Activated CD4-positive, alpha-beta memory T cell treated with anti-CD3 and anti-CD28 coated beads for 36 hours (primary cell): ENCODE measurements at regions not wholly inside any gene's neighbourhood (a gene's known extent, or its start where the extent isn't known, plus 50 kb on each side); places are given as distances from the start of the nearest gene placed in this dataset.
"Not testable (repeated sequence)": the region's sequence is repeated elsewhere in the genome, so short reads cannot be mapped to it uniquely, and the experiment has no call there.

Experiments used
- CTCF ChIA-PET: fragments of 350-600 bp; sonication (Branson Sonifier 250); formaldehyde crosslinking; loops from one replicate; lab custom pipeline; 2021; ENCODE audit warnings: antibody characterized with exemption, inconsistent platforms; lab: Charles Lee
- POLR2A ChIA-PET: fragments of 350-600 bp; sonication (Branson Sonifier 250); formaldehyde crosslinking; loops from one replicate; lab custom pipeline; 2021; ENCODE audit warnings: antibody characterized with exemption; lab: Charles Lee
- DNase-seq: peaks from one replicate; pipeline ENCODE4 v3.0.0-alpha.2; 2020
- H3K27ac Mint-ChIP-seq: one replicate; pipeline ENCODE4 v1.8.0; 2021; ENCODE audit warnings: mixed read lengths
- H3K27me3 Mint-ChIP-seq: one replicate; pipeline ENCODE4 v1.8.0; 2021; ENCODE audit warnings: mixed read lengths
- H3K36me3 Mint-ChIP-seq: one replicate; pipeline ENCODE4 v1.8.0; 2021; ENCODE audit warnings: mixed read lengths
- H3K4me1 Mint-ChIP-seq: one replicate; pipeline ENCODE4 v1.8.0; 2021; ENCODE audit warnings: low read depth, mixed read lengths
- H3K4me3 Mint-ChIP-seq: one replicate; pipeline ENCODE4 v1.8.0; 2021; ENCODE audit warnings: mild to moderate bottlenecking, mixed read lengths
- H3K9me3 Mint-ChIP-seq: one replicate; pipeline ENCODE4 v1.8.0; 2021; ENCODE audit warnings: mixed read lengths
- intact Hi-C: fragments of 100-400 bp; cut with micrococcal nuclease; formaldehyde crosslinking; loops from one replicate; pipeline ENCODE4 v1.15.1; 2023

- H3K36me3 Mint-ChIP-seq: no peaks in the 10 kb centered on the region
- no peak overlapping the region for H3K4me3 Mint-ChIP-seq
- no peaks in the 10 kb centered on the region for H3K4me1 Mint-ChIP-seq
- intact Hi-C loops: no loop called here
- CTCF ChIA-PET: interaction anchor here (0.7 kb wide), 1 partner anchor 492 kb away, joined by 3 read pairs; no protein-coding TSS in a partner anchor
- H3K9me3 Mint-ChIP-seq: no peaks in the 10 kb centered on the region
- H3K27me3 Mint-ChIP-seq: peaks cover 5% of the 10 kb centered on the region
- POLR2A ChIA-PET: no interaction called here
- DNase-seq: no peak
- H3K27ac Mint-ChIP-seq: no peak overlapping the region
These were observed 86.1 kb upstream of the SMIM30 start for GRCh38 chr7:113204415-113204814.

GRCh38 chr7:113202284-113202683, 83.9 kb upstream of the SMIM30 start:
- Mint-ChIP-seq H3K9me3 (no peaks in the 10 kb centered on the region), H3K4me1 (no peaks in the 10 kb centered on the region), H3K36me3 (no peaks in the 10 kb centered on the region), H3K4me3 (no peak overlapping the region), H3K27me3 (peaks cover 7% of the 10 kb centered on the region), H3K27ac (no peak overlapping the region)
- ChIA-PET CTCF (no interaction called here), POLR2A (no interaction called here)
- intact Hi-C loops: no loop called here
- DNase-seq: no peak

GRCh38 chr7:113200281-113200680, 81.9 kb upstream of the SMIM30 start:
- ChIA-PET POLR2A (no interaction called here), CTCF (no interaction called here)
- peaks cover 7% of the 10 kb centered on the region for H3K27me3 Mint-ChIP-seq
- H3K36me3 Mint-ChIP-seq: no peaks in the 10 kb centered on the region
- no peak for DNase-seq
- H3K9me3 Mint-ChIP-seq: no peaks in the 10 kb centered on the region
- H3K4me1 Mint-ChIP-seq: no peaks in the 10 kb centered on the region
- intact Hi-C loops: no loop called here
- no peak overlapping the region for H3K4me3 Mint-ChIP-seq
- H3K27ac Mint-ChIP-seq: no peak overlapping the region

DNA sequence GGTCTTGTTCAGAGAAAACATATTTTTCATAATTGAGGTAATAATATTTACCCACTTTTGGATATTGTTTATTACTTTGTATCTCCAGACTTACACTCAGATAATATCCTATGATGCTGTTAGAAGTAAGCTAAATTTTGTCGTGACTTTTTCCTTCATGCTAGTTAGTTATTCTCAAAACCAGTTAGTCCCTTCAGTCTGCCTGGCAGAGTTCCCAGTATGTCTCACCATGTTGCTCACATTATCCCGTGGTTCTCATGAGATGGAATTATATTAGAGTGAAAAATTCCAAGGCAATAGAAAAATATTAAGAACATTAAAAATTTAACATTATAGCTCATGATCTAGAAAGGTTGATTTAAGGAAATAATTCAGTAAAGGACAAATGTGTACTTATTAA, 81.5 kb upstream of the SMIM30 start:
- intact Hi-C loops: no loop called here
- Mint-ChIP-seq H3K36me3 (no peaks in the 10 kb centered on the region), H3K4me1 (no peaks in the 10 kb centered on the region), H3K4me3 (no peak overlapping the region), H3K9me3 (no peaks in the 10 kb centered on the region), H3K27me3 (peaks cover 5% of the 10 kb centered on the region), H3K27ac (no peak overlapping the region)
- POLR2A ChIA-PET: no interaction called here
- CTCF ChIA-PET: interaction anchor here (0.6 kb wide), 1 partner anchor 1369 kb away, joined by 6 read pairs; no protein-coding TSS in a partner anchor
- no peak for DNase-seq

DNA sequence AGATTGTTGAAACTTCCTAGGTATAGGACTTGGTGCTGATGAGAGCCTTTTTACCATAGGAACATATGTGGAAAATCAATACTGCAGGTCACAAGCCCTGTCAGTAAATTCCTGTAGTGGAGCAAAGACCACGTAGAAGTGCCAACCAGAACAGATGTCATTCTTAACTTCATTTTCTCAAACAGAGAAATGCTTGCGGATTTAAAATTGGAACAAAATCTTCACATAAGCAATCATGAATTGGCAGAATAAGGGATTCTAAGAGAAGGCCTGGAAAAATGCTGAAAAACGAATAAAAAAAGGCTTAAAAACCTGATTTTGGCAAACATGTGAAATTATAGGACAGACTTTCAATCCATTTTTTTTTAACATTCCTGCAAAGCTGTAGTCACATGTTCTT, 80.8 kb upstream of the SMIM30 start:
- Mint-ChIP-seq H3K4me3 (no peak overlapping the region), H3K27me3 (peaks cover 5% of the 10 kb centered on the region), H3K27ac (no peak overlapping the region), H3K9me3 (no peaks in the 10 kb centered on the region), H3K36me3 (no peaks in the 10 kb centered on the region), H3K4me1 (no peaks in the 10 kb centered on the region)
- intact Hi-C loops: no loop called here
- ChIA-PET POLR2A (no interaction called here), CTCF (interaction anchor here (0.6 kb wide), 1 partner anchor 1369 kb away, joined by 6 read pairs; no protein-coding TSS in a partner anchor)
- no peak for DNase-seq

DNA sequence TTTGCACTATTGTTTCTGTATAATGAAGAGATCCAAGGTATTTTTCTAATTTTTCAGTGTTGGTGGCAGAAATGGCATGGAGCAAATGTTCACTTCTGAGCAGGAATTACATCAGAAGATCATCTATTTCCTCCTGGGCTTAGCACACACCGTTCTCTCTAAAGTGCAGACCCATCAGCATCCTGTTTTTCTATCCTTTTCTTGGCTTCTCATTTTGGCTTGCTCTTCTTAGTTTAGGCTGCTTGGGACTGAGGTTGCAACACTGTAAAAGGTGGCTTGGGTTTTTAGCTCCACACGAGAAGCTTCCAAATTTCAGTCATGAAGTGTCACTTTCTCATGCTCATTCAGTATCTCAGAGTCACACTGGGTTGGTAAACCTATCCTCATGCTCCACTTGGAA, 79.9 kb upstream of the SMIM30 start:
- no peak for DNase-seq
- ChIA-PET POLR2A (no interaction called here), CTCF (no interaction called here)
- no peaks in the 10 kb centered on the region for H3K4me1 Mint-ChIP-seq
- H3K27me3 Mint-ChIP-seq: peaks cover 5% of the 10 kb centered on the region
- no peaks in the 10 kb centered on the region for H3K36me3 Mint-ChIP-seq
- no peak overlapping the region for H3K4me3 Mint-ChIP-seq
- intact Hi-C loops: no loop called here
- no peak overlapping the region for H3K27ac Mint-ChIP-seq
- H3K9me3 Mint-ChIP-seq: no peaks in the 10 kb centered on the region

- CTCF ChIA-PET: no interaction called here
- H3K4me3 Mint-ChIP-seq: no peak overlapping the region
- intact Hi-C loops: no loop called here
- no peaks in the 10 kb centered on the region for H3K36me3 Mint-ChIP-seq
- no peak overlapping the region for H3K27ac Mint-ChIP-seq
- no peak for DNase-seq
- POLR2A ChIA-PET: no interaction called here
- peaks cover 5% of the 10 kb centered on the region for H3K27me3 Mint-ChIP-seq
- H3K4me1 Mint-ChIP-seq: no peaks in the 10 kb centered on the region
- no peaks in the 10 kb centered on the region for H3K9me3 Mint-ChIP-seq
These were observed 78.9 kb upstream of the SMIM30 start for GRCh38 chr7:113197274-113197673.

GRCh38 chr7:113188396-113188795, 70.0 kb upstream of the SMIM30 start:
- DNase-seq: no peak
- no peak overlapping the region for H3K27ac Mint-ChIP-seq
- no peak overlapping the region for H3K4me3 Mint-ChIP-seq
- no peaks in the 10 kb centered on the region for H3K9me3 Mint-ChIP-seq
- POLR2A ChIA-PET: no interaction called here
- H3K27me3 Mint-ChIP-seq: peaks cover 1% of the 10 kb centered on the region
- CTCF ChIA-PET: no interaction called here
- H3K4me1 Mint-ChIP-seq: no peaks in the 10 kb centered on the region
- intact Hi-C loops: no loop called here
- no peaks in the 10 kb centered on the region for H3K36me3 Mint-ChIP-seq

DNA sequence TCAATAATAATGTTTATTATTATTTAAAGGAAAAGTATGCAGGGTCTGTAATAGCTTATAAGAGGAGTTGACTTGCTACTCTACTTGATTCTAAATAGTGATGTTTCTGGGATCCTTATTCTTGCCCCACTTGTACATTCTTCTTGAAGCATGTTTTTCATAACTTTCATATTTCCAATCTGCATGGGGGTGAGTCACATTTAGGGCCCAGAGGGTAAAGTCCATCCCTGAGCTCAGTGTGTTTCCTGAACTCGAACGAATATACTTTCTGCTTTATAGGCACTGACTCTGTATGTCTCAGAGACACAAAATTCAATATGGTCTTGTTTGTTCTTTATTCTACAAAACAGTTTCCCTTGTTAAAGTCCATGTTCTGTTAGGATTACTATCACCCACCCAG, 61.0 kb upstream of the SMIM30 start:
- H3K4me1 Mint-ChIP-seq: no peaks in the 10 kb centered on the region
- CTCF ChIA-PET: no interaction called here
- no peak for DNase-seq
- no peaks in the 10 kb centered on the region for H3K36me3 Mint-ChIP-seq
- H3K9me3 Mint-ChIP-seq: no peaks in the 10 kb centered on the region
- no peak overlapping the region for H3K27ac Mint-ChIP-seq
- POLR2A ChIA-PET: no interaction called here
- H3K4me3 Mint-ChIP-seq: no peak overlapping the region
- intact Hi-C loops: no loop called here
- H3K27me3 Mint-ChIP-seq: peaks cover 1% of the 10 kb centered on the region

GRCh38 chr7:113176836-113177235, 58.5 kb upstream of the SMIM30 start:
- Mint-ChIP-seq H3K27me3 (peaks cover 9% of the 10 kb centered on the region), H3K27ac (no peak overlapping the region), H3K4me3 (no peak overlapping the region), H3K9me3 (no peaks in the 10 kb centered on the region), H3K36me3 (no peaks in the 10 kb centered on the region), H3K4me1 (no peaks in the 10 kb centered on the region)
- POLR2A ChIA-PET: no interaction called here
- intact Hi-C loops: no loop called here
- DNase-seq: no peak
- CTCF ChIA-PET: no interaction called here

- CTCF ChIA-PET: not testable (repeated sequence)
These were observed 57.8 kb upstream of the SMIM30 start for GRCh38 chr7:113176180-113176579.

DNA sequence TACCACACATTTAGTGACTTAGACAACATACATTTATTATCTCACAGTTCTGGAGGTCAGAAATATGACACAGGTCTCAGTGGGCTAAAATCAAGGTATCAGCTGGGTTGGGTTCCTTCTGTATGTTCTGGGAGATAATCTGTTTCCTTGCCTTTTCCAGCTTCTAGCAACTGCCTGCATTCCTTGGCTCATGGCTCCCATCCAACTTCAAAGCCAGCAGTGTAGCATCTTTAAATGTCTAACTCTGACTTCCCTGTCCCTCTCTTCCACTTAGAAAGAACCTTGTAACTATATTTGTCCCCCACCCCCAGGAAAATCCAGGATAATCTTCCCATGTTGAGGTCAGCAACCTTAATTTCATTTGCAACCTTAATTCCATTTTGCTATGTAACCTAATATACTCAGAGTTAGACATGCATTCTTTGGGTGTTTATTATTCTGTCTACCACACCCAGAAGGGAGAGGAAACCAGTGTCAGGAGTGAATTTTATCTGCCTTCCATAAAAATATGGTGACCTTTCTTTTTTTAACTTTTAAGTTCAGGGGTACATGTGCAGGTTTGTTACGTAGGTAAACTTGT, 57.3 kb upstream of the SMIM30 start:
- Mint-ChIP-seq H3K4me3 (no peak overlapping the region), H3K27ac (no peak overlapping the region), H3K36me3 (no peaks in the 10 kb centered on the region), H3K9me3 (no peaks in the 10 kb centered on the region), H3K4me1 (no peaks in the 10 kb centered on the region), H3K27me3 (peaks cover 10% of the 10 kb centered on the region)
- CTCF ChIA-PET: interaction anchor here (0.6 kb wide), 1 partner anchor 141 kb away, joined by 3 read pairs; no protein-coding TSS in a partner anchor
- POLR2A ChIA-PET: no interaction called here
- no peak for DNase-seq
- intact Hi-C loops: no loop called here

More at GRCh38 chr7:113176180-113176579, 57.8 kb upstream of the SMIM30 start:
- H3K4me3 Mint-ChIP-seq, intact Hi-C loops, H3K36me3 Mint-ChIP-seq, H3K9me3 Mint-ChIP-seq, H3K27me3 Mint-ChIP-seq, POLR2A ChIA-PET, H3K4me1 Mint-ChIP-seq, H3K27ac Mint-ChIP-seq, DNase-seq: not testable (repeated sequence)

DNA sequence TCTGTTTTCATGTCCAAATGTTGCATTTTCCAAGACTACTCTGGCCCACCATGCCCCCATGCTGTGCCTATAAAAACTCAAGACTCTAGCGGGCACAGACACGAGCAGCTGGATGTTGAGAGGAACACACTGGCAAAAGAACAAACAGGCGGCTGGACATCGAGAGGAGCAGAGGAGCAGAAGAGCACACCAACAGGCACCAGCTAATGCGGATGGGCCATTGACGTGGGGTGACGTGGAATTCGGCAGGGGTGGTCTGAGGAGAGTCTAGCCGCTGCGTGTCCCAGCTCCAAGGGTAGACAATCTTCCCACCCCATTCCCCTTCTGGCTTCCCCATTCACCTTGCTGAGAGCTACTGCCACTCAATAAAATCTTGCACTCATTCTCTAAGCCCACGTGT, 54.4 kb upstream of the SMIM30 start:
- Mint-ChIP-seq H3K9me3 (no peaks in the 10 kb centered on the region), H3K36me3 (no peaks in the 10 kb centered on the region), H3K4me3 (no peak overlapping the region), H3K27ac (no peak overlapping the region), H3K27me3 (peaks cover 14% of the 10 kb centered on the region), H3K4me1 (no peaks in the 10 kb centered on the region)
- intact Hi-C loops: no loop called here
- ChIA-PET CTCF (no interaction called here), POLR2A (no interaction called here)
- no peak for DNase-seq
